AG10803 (cell line): ENCODE measurements at regions not wholly inside any gene's neighbourhood (a gene's known extent, or its start where the extent isn't known, plus 50 kb on each side); places are given as distances from the start of the nearest gene placed in this dataset.

ENCODE experiments used
- DNase-seq: peaks from one replicate; pipeline ENCODE4 v3.0.0; 2010; ENCODE audit warnings: low read depth
- H3K4me3 ChIP-seq: 2 replicates; pipeline ENCODE4 v1.5.1; 2011; ENCODE audit warnings: mild to moderate bottlenecking, low read length, control low read depth
- TF ChIP-seq, protein P1 (sequence below): conservative IDR thresholded peaks from 2 replicates; pipeline ENCODE4 v1.5.1; 2011; ENCODE audit warnings: mild to moderate bottlenecking, low read length, control low read depth, inconsistent platforms

DNA sequence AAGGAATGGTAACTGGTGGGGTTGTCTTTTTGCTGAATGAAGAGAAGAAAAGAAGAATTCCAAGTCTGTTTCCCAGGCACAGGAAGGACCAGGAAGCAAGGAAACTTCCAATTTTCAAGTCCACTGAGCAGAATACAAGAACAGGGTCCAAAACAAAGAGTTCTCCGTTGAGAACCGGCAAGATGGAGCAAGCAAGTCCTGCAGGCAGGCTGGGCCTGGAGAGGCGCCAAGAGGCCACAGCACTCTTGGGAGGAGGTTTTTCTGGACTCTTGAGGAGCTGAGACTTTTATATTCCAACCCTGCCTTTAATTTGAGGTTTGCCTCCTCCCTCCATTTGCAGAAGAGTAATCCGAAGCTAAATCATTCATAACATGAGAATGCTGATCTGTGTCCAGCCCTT, 224.5 kb downstream of the IKZF2 start:
- no peak overlapping the region for H3K4me3 ChIP-seq
- DNase-seq: no peak
- TF ChIP-seq, protein P1, sequence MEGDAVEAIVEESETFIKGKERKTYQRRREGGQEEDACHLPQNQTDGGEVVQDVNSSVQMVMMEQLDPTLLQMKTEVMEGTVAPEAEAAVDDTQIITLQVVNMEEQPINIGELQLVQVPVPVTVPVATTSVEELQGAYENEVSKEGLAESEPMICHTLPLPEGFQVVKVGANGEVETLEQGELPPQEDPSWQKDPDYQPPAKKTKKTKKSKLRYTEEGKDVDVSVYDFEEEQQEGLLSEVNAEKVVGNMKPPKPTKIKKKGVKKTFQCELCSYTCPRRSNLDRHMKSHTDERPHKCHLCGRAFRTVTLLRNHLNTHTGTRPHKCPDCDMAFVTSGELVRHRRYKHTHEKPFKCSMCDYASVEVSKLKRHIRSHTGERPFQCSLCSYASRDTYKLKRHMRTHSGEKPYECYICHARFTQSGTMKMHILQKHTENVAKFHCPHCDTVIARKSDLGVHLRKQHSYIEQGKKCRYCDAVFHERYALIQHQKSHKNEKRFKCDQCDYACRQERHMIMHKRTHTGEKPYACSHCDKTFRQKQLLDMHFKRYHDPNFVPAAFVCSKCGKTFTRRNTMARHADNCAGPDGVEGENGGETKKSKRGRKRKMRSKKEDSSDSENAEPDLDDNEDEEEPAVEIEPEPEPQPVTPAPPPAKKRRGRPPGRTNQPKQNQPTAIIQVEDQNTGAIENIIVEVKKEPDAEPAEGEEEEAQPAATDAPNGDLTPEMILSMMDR: no peak

DNA sequence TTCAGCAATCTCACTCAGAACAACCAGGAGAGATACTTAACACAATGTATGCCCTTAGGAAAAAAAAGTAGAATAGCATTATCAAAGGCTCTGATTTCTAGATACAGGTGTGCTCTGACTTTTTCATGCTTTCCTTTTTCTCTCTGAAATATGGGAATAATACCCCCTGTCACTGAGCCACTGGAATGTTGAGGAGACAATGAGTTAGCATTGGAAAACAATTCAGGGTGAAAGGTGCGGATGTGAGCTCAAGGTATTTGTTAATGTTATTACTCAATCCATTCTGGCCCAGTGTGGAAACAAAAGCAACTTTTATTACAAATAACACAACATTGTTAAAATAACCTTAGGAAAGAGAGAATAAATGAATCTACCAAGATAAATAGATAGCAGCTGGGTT, 228.0 kb downstream of the IKZF2 start:
- TF ChIP-seq, protein P1: no peak
- no peak overlapping the region for H3K4me3 ChIP-seq
- DNase-seq: no peak

DNA sequence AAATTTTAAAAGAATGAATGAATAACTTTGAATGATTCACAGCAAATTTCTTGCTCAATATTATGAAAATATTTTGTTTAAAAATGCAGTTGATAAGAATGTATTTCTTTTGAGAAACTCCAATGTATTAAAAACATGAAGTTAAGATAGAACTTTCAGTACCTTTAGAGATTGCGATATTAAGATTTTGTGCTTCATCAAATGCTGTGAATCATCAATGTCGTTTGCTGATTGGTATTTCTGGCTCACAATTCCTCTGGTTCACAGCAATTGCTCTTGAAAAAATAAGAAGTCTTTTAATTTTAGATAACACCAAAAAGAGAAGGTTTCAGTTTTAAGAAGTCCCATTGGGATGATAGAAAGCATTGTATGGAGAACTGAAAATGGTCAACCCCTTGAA, 228.7 kb downstream of the IKZF2 start:
- H3K4me3 ChIP-seq: no peak overlapping the region
- DNase-seq: no peak
- TF ChIP-seq, protein P1: no peak

DNA sequence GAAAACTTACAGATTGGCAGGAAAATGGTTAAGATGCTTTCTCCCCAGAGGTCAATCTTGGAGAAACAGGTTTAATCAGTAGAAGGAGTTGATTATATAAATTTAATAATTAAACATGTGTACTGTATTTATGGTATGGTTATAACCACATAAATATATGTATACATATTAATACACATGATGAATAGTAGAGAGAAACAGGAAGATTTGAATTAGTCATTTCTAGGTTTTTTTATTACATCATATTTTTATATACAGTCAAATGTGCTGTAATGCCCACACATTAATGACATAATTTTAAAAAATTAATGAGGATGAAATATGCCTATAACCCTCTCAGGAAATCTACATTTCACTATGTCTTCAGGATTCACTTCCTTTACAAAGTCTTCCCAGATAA, 229.7 kb downstream of the IKZF2 start:
- H3K4me3 ChIP-seq: no peak overlapping the region
- TF ChIP-seq, protein P1: no peak
- no peak for DNase-seq

DNA sequence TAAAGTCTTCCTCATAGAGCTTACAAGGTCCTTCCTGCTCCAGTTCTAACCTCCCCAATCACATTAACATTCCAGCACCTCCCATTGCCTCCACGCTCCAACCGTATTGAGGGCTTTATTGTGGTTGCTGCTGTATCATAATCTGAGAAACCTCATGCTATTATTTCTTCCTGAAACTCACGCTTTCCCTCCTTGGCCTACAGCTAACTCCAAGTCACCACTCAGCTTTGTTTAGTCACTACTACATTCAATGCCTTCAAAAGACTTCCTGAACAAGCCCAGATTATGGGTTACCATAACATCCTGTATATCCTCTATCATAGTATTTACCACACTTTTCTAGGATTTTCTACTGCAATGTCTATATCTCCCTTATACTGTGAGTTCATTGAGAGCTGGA, 230.4 kb downstream of the IKZF2 start:
- no peak for DNase-seq
- TF ChIP-seq, protein P1: no peak
- H3K4me3 ChIP-seq: no peak overlapping the region

DNA sequence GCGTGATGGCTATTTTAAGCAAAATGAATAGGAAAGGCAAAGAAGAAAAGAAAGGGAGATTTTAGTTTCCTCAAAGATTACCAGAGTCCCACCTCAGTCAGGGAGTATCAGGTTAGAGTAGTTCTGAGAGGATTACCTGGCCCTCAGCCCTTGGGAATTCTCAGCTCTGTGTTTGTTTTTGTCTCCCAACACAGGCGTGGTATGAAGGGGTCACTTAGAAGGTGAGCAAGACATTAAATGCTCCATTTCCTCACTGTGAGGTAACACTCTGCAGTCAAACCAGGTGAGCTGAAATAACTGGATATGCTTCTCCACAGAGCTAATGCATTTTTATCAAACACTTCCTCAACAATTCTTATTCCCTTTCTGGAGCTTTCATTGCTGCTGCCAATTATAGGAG, 232.2 kb downstream of the IKZF2 start:
- H3K4me3 ChIP-seq: no peak overlapping the region
- TF ChIP-seq, protein P1: no peak
- no peak for DNase-seq

DNA sequence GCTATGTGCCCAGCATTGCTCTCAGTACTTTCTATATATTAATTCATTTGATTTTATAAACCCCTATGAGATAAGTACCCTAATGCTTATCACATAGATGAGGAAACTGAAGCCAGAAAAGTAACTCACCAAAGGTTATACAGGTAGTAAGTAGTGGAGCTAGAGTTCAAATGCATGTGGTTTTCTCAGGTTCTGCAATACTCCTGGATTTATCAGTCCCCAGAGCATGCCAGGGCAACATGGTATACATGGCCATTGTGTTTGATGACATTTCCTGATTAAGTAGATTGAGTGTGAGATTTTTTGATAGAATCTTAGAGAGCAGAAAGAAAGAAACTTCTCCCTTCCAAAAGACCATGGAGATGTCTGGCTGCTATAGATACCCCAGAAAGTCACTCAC, 233.1 kb downstream of the IKZF2 start:
- TF ChIP-seq, protein P1: no peak
- H3K4me3 ChIP-seq: no peak overlapping the region
- DNase-seq: no peak
